ENCODE measurements at regions not wholly inside any gene's neighbourhood (a gene's known extent, or its start where the extent isn't known, plus 50 kb on each side); places are given as distances from the start of the nearest gene placed in this dataset.
"Not testable (repeated sequence)": the region's sequence is repeated elsewhere in the genome, so short reads cannot be mapped to it uniquely, and the experiment has no call there.

GRCh38 chr21:38114717-38115333 is 142.0 kb upstream of the KCNJ15 start:
- no peak for DNase-seq (ENCODE audit: insufficient read length, low spot score, missing footprints)
- H3K27ac ChIP-seq (ENCODE audit: low read depth, low read length) = no peak overlapping the region
- TF ChIP-seq CTCF (IDR thresholded peaks at IDR 0.05; ENCODE audit: extremely low read depth, low read depth, low read length) = no peak
- H3K4me3 ChIP-seq (ENCODE audit: insufficient read depth, low read length) = no peak overlapping the region
- H3K27me3 ChIP-seq (ENCODE audit: insufficient read depth, low read length) = peaks cover 3% of the 10 kb centered on the region
- H2AFZ ChIP-seq (ENCODE audit: low read length) = no peak overlapping the region
- no peaks in the 10 kb centered on the region for H4K20me1 ChIP-seq (ENCODE audit: insufficient read depth, low read length)
- no peaks in the 10 kb centered on the region for H3K79me2 ChIP-seq (ENCODE audit: insufficient read depth, low read length)
- H3K4me1 ChIP-seq (ENCODE audit: insufficient read depth, low read length) = no peaks in the 10 kb centered on the region
- no peaks in the 10 kb centered on the region for H3K36me3 ChIP-seq (ENCODE audit: insufficient read depth, low read length)
- H3K4me2 ChIP-seq (ENCODE audit: insufficient read depth, low read length) = no peak overlapping the region
- H3K9me3 ChIP-seq (ENCODE audit: low read depth, low read length) = no peaks in the 10 kb centered on the region

- Histone ChIP-seq H3K4me1 (ENCODE audit: insufficient read depth, low read length) (no peaks in the 10 kb centered on the region), H3K4me3 (ENCODE audit: insufficient read depth, low read length) (no peak overlapping the region), H3K4me2 (ENCODE audit: insufficient read depth, low read length) (no peak overlapping the region), H3K9me3 (ENCODE audit: low read depth, low read length) (no peaks in the 10 kb centered on the region), H3K27me3 (ENCODE audit: insufficient read depth, low read length) (peaks cover 5% of the 10 kb centered on the region), H3K27ac (ENCODE audit: low read depth, low read length) (no peak overlapping the region), H4K20me1 (ENCODE audit: insufficient read depth, low read length) (no peaks in the 10 kb centered on the region), H2AFZ (ENCODE audit: low read length) (no peak overlapping the region), H3K79me2 (ENCODE audit: insufficient read depth, low read length) (no peaks in the 10 kb centered on the region), H3K36me3 (ENCODE audit: insufficient read depth, low read length) (no peaks in the 10 kb centered on the region)
- no peak for DNase-seq (ENCODE audit: insufficient read length, low spot score, missing footprints)
- no peak for TF ChIP-seq CTCF (IDR thresholded peaks at IDR 0.05; ENCODE audit: extremely low read depth, low read depth, low read length)
Measured at GRCh38 chr21:38115870-38116269, 140.9 kb upstream of the KCNJ15 start.

- H3K4me2 ChIP-seq (ENCODE audit: insufficient read depth, low read length) = no peak overlapping the region
- peaks cover 10% of the 10 kb centered on the region for H3K27me3 ChIP-seq (ENCODE audit: insufficient read depth, low read length)
- no peak overlapping the region for H3K4me3 ChIP-seq (ENCODE audit: insufficient read depth, low read length)
- no peak overlapping the region for H3K27ac ChIP-seq (ENCODE audit: low read depth, low read length)
- DNase-seq (ENCODE audit: insufficient read length, low spot score, missing footprints) = no peak
- no peaks in the 10 kb centered on the region for H3K79me2 ChIP-seq (ENCODE audit: insufficient read depth, low read length)
- TF ChIP-seq CTCF (IDR thresholded peaks at IDR 0.05; ENCODE audit: extremely low read depth, low read depth, low read length) = no peak
- no peak overlapping the region for H2AFZ ChIP-seq (ENCODE audit: low read length)
- no peaks in the 10 kb centered on the region for H3K4me1 ChIP-seq (ENCODE audit: insufficient read depth, low read length)
- no peaks in the 10 kb centered on the region for H4K20me1 ChIP-seq (ENCODE audit: insufficient read depth, low read length)
- no peaks in the 10 kb centered on the region for H3K9me3 ChIP-seq (ENCODE audit: low read depth, low read length)
- no peaks in the 10 kb centered on the region for H3K36me3 ChIP-seq (ENCODE audit: insufficient read depth, low read length)
Measured at GRCh38 chr21:38119793-38120192, 137.0 kb upstream of the KCNJ15 start.

- H4K20me1 ChIP-seq (ENCODE audit: insufficient read depth, low read length); H2AFZ ChIP-seq (ENCODE audit: low read length); H3K4me2 ChIP-seq (ENCODE audit: insufficient read depth, low read length); H3K36me3 ChIP-seq (ENCODE audit: insufficient read depth, low read length); H3K4me3 ChIP-seq (ENCODE audit: insufficient read depth, low read length); DNase-seq (ENCODE audit: insufficient read length, low spot score, missing footprints); H3K9me3 ChIP-seq (ENCODE audit: low read depth, low read length); H3K27ac ChIP-seq (ENCODE audit: low read depth, low read length); H3K4me1 ChIP-seq (ENCODE audit: insufficient read depth, low read length); H3K79me2 ChIP-seq (ENCODE audit: insufficient read depth, low read length): not testable (repeated sequence)
- H3K27me3 ChIP-seq (ENCODE audit: insufficient read depth, low read length) = peaks cover 15% of the 10 kb centered on the region
Measured at GRCh38 chr21:38120679-38120983, 136.2 kb upstream of the KCNJ15 start.
